ENCODE measurements at regions not wholly inside any gene's neighbourhood (a gene's known extent, or its start where the extent isn't known, plus 50 kb on each side); places are given as distances from the start of the nearest gene placed in this dataset.

GRCh38 chr15:47179988-47180387, 537.3 kb upstream of the SEMA6D start:
- Mint-ChIP-seq H3K27me3 (ENCODE audit: unreplicated experiment) (no peaks in the 10 kb centered on the region), H3K4me1 (ENCODE audit: low read depth, unreplicated experiment) (no peaks in the 10 kb centered on the region), H3K9me3 (ENCODE audit: low read depth, unreplicated experiment) (peaks cover 16% of the 10 kb centered on the region), H3K27ac (ENCODE audit: unreplicated experiment) (no peak overlapping the region), H3K36me3 (ENCODE audit: insufficient read depth, unreplicated experiment) (no peaks in the 10 kb centered on the region), H3K4me3 (ENCODE audit: low read depth, unreplicated experiment) (no peak overlapping the region)
- no TSS peak for BruUV-seq (replicated peaks)
- no peak for DNase-seq
- intact Hi-C loops (cut with micrococcal nuclease; ENCODE audit: unreplicated experiment): no loop called here
- CTCF ChIA-PET: no interaction called here
- TF ChIP-seq CTCF (IDR thresholded peaks at IDR 0.05; ENCODE audit: unreplicated experiment): no peak

- CTCF ChIA-PET: no interaction called here
- H3K4me3 Mint-ChIP-seq (ENCODE audit: low read depth, unreplicated experiment): no peak overlapping the region
- H3K36me3 Mint-ChIP-seq (ENCODE audit: insufficient read depth, unreplicated experiment): no peaks in the 10 kb centered on the region
- no peak for TF ChIP-seq CTCF (IDR thresholded peaks at IDR 0.05; ENCODE audit: unreplicated experiment)
- BruUV-seq (replicated peaks): no TSS peak
- intact Hi-C loops (cut with micrococcal nuclease; ENCODE audit: unreplicated experiment): no loop called here
- H3K4me1 Mint-ChIP-seq (ENCODE audit: low read depth, unreplicated experiment): no peaks in the 10 kb centered on the region
- DNase-seq: no peak
- H3K27ac Mint-ChIP-seq (ENCODE audit: unreplicated experiment): no peak overlapping the region
- H3K9me3 Mint-ChIP-seq (ENCODE audit: low read depth, unreplicated experiment): peaks cover 14% of the 10 kb centered on the region
- no peaks in the 10 kb centered on the region for H3K27me3 Mint-ChIP-seq (ENCODE audit: unreplicated experiment)
Observed at GRCh38 chr15:47182818-47183217, 534.5 kb upstream of the SEMA6D start.

- Mint-ChIP-seq H3K4me1 (ENCODE audit: low read depth, unreplicated experiment) (no peaks in the 10 kb centered on the region), H3K9me3 (ENCODE audit: low read depth, unreplicated experiment) (peaks cover 10% of the 10 kb centered on the region), H3K36me3 (ENCODE audit: insufficient read depth, unreplicated experiment) (no peaks in the 10 kb centered on the region), H3K27me3 (ENCODE audit: unreplicated experiment) (no peaks in the 10 kb centered on the region), H3K4me3 (ENCODE audit: low read depth, unreplicated experiment) (no peak overlapping the region), H3K27ac (ENCODE audit: unreplicated experiment) (no peak overlapping the region)
- intact Hi-C loops (cut with micrococcal nuclease; ENCODE audit: unreplicated experiment): no loop called here
- BruUV-seq (replicated peaks): no TSS peak
- CTCF ChIA-PET: no interaction called here
- DNase-seq: no peak
- no peak for TF ChIP-seq CTCF (IDR thresholded peaks at IDR 0.05; ENCODE audit: unreplicated experiment)
Observed at GRCh38 chr15:47184003-47184907, 533.0 kb upstream of the SEMA6D start.

- Mint-ChIP-seq H3K9me3 (ENCODE audit: low read depth, unreplicated experiment) (peaks cover 10% of the 10 kb centered on the region), H3K4me1 (ENCODE audit: low read depth, unreplicated experiment) (no peaks in the 10 kb centered on the region), H3K27me3 (ENCODE audit: unreplicated experiment) (no peaks in the 10 kb centered on the region), H3K4me3 (ENCODE audit: low read depth, unreplicated experiment) (no peak overlapping the region), H3K36me3 (ENCODE audit: insufficient read depth, unreplicated experiment) (no peaks in the 10 kb centered on the region), H3K27ac (ENCODE audit: unreplicated experiment) (no peak overlapping the region)
- intact Hi-C loops (cut with micrococcal nuclease; ENCODE audit: unreplicated experiment): no loop called here
- no peak for DNase-seq
- no TSS peak for BruUV-seq (replicated peaks)
- no peak for TF ChIP-seq CTCF (IDR thresholded peaks at IDR 0.05; ENCODE audit: unreplicated experiment)
- CTCF ChIA-PET: no interaction called here
Observed at GRCh38 chr15:47184908-47185801, 532.1 kb upstream of the SEMA6D start.
